IMR-90 (cell line): ENCODE measurements at regions not wholly inside any gene's neighbourhood (a gene's known extent, or its start where the extent isn't known, plus 50 kb on each side); places are given as distances from the start of the nearest gene placed in this dataset.

ENCODE experiments used
- ATAC-seq: fragments of 200-7000 bp; cut with Tn5 transposase; 2 replicates; pipeline ENCODE4 v1.9.1; 2020; ENCODE audit warnings: low read depth, mild to moderate bottlenecking, moderate library complexity
- BruUV-seq: library from RNA; stranded (reverse); fragments of 400-500 nt; replicated peaks from 2 replicates; lab custom pipeline; 2021; lab: Mats Ljungman, UMichigan
- CTCF ChIA-PET: fragments of 300-600 bp; formaldehyde crosslinking; extraction: SDS; loops from one replicate; lab custom pipeline; 2021; ENCODE audit warnings: antibody characterized with exemption; lab: Yijun Ruan, JAX
- POLR2A ChIA-PET: fragments of 300-600 bp; sonication (Branson Sonifier 250); formaldehyde crosslinking; loops from one replicate; lab custom pipeline; 2022; ENCODE audit warnings: antibody characterized with exemption; ENCODE audit not compliant: unreplicated experiment; lab: Charles Lee
- DNase-seq: peaks from one replicate; pipeline ENCODE4 v3.0.0; 2013
- H2AFZ ChIP-seq: replicated peaks from 2 replicates; pipeline ENCODE3; 2013; ENCODE audit warnings: low read length, mild to moderate bottlenecking; ENCODE audit not compliant: poor library complexity
- H2AK5ac ChIP-seq: 2 replicates; pipeline ENCODE4 v1.6.1; 2013; ENCODE audit warnings: low read depth, low read length, inconsistent platforms
- H2AK9ac ChIP-seq: replicated peaks from 2 replicates; pipeline ENCODE3; 2013; ENCODE audit warnings: mild to moderate bottlenecking, low read depth, low read length, moderate library complexity; ENCODE audit not compliant: poor library complexity
- H2BK120ac ChIP-seq: 2 replicates; pipeline ENCODE4 v1.6.1; 2013; ENCODE audit warnings: low read depth, low read length, inconsistent platforms
- H2BK15ac ChIP-seq: 3 replicates; pipeline ENCODE4 v1.6.1; 2013; ENCODE audit warnings: low read depth, low read length, inconsistent platforms
- H2BK20ac ChIP-seq: 2 replicates; pipeline ENCODE4 v1.6.1; 2013; ENCODE audit warnings: low read depth, mild to moderate bottlenecking, inconsistent platforms, low read length, moderate library complexity
- H2BK5ac ChIP-seq: 2 replicates; pipeline ENCODE4 v1.6.1; 2013; ENCODE audit warnings: mild to moderate bottlenecking, low read depth, low read length, inconsistent platforms; ENCODE audit not compliant: poor library complexity, severe bottlenecking
- H3K14ac ChIP-seq: replicated peaks from 2 replicates; pipeline ENCODE4 v1.6.1; 2013; ENCODE audit warnings: low read depth, low read length, inconsistent platforms
- H3K18ac ChIP-seq: 2 replicates; pipeline ENCODE4 v1.6.1; 2013; ENCODE audit warnings: low read depth, low read length, control low read depth
- H3K23ac ChIP-seq: 2 replicates; pipeline ENCODE4 v1.6.1; 2013; ENCODE audit warnings: low read depth, low read length, inconsistent platforms
- H3K27ac ChIP-seq: 2 replicates; pipeline ENCODE4 v1.5.1; 2013; ENCODE audit warnings: mild to moderate bottlenecking, control low read depth, low read length; ENCODE audit not compliant: insufficient read depth
- H3K27me3 ChIP-seq: 2 replicates; pipeline ENCODE4 v1.6.1; 2013; ENCODE audit warnings: low read length; ENCODE audit not compliant: control insufficient read depth, insufficient read depth
- H3K36me3 ChIP-seq: 2 replicates; pipeline ENCODE4 v1.6.1; 2013; ENCODE audit warnings: low read length, mixed read lengths; ENCODE audit not compliant: control insufficient read depth, insufficient read depth
- H3K4ac ChIP-seq: 2 replicates; pipeline ENCODE4 v1.6.1; 2013; ENCODE audit warnings: low read depth, low read length, inconsistent platforms
- H3K4me1 ChIP-seq: 2 replicates; pipeline ENCODE4 v1.6.1; 2013; ENCODE audit warnings: low read length, mixed read lengths; ENCODE audit not compliant: control insufficient read depth, insufficient read depth
- H3K4me2 ChIP-seq: 2 replicates; pipeline ENCODE4 v1.6.1; 2013; ENCODE audit warnings: low read depth, mild to moderate bottlenecking, control low read depth, low read length, moderate library complexity
- H3K4me3 ChIP-seq: 2 replicates; pipeline ENCODE4 v1.5.1; 2013; ENCODE audit warnings: low read depth, mild to moderate bottlenecking, control low read depth, low read length, moderate library complexity; ENCODE audit not compliant: insufficient read depth
- H3K56ac ChIP-seq: 2 replicates; pipeline ENCODE4 v1.6.1; 2013; ENCODE audit warnings: low read length, inconsistent platforms; ENCODE audit not compliant: insufficient read depth; ENCODE audit errors: extremely low read depth
- H3K79me1 ChIP-seq, 2 experiments: 2 replicates each; pipeline ENCODE4 v1.6.1; 2013; ENCODE audit warnings: low read length in 2 of 2, inconsistent platforms in 1 of 2, low read depth in 1 of 2
- H3K9ac ChIP-seq: 2 replicates; pipeline ENCODE4 v1.6.1; 2013; ENCODE audit warnings: low read depth, low read length, control low read depth
- H3K9me1 ChIP-seq: 2 replicates; pipeline ENCODE4 v1.6.1; 2013; ENCODE audit warnings: low read length, inconsistent platforms; ENCODE audit not compliant: insufficient read depth
- H3K9me3 ChIP-seq: 2 replicates; pipeline ENCODE4 v1.6.1; 2013; ENCODE audit warnings: low read length; ENCODE audit not compliant: control insufficient read depth, insufficient read depth
- H4K20me1 ChIP-seq: 2 replicates; pipeline ENCODE4 v1.6.1; 2013; ENCODE audit warnings: low read length, inconsistent platforms; ENCODE audit not compliant: insufficient read depth
- H4K5ac ChIP-seq: 2 replicates; pipeline ENCODE4 v1.6.1; 2013; ENCODE audit warnings: mild to moderate bottlenecking, low read depth, low read length, control low read depth
- H4K8ac ChIP-seq, 2 experiments: 2 replicates each; pipeline ENCODE4 v1.6.1; 2013; ENCODE audit warnings: low read depth in 2 of 2, low read length in 2 of 2, control low read depth in 1 of 2, inconsistent platforms in 1 of 2
- H4K91ac ChIP-seq: 2 replicates; pipeline ENCODE4 v1.6.1; 2013; ENCODE audit warnings: low read depth, low read length, inconsistent platforms; ENCODE audit not compliant: insufficient read depth
- BHLHE40 ChIP-seq: fragments of 150-350 bp; IDR thresholded peaks from 2 replicates; pipeline ENCODE4 v1.6.1; 2016; ENCODE audit warnings: mild to moderate bottlenecking, low read depth, low read length
- CEBPB ChIP-seq: IDR thresholded peaks from 2 replicates; pipeline ENCODE4 v1.6.1; 2012; ENCODE audit warnings: low read depth, low read length, improper control_type of control experiment
- CHD1 ChIP-seq: IDR thresholded peaks from 2 replicates; pipeline ENCODE4 v1.6.1; 2012; ENCODE audit warnings: low read depth, low read length, improper control_type of control experiment
- CTCF ChIP-seq: conservative IDR thresholded peaks from 2 replicates; pipeline ENCODE4 v1.5.1; 2012; ENCODE audit warnings: mild to moderate bottlenecking, low read depth, low read length, improper control_type of control experiment
- ELK1 ChIP-seq: fragments of 150-350 bp; IDR thresholded peaks from 2 replicates; pipeline ENCODE4 v1.6.1; 2016; ENCODE audit warnings: low read depth, mild to moderate bottlenecking, low read length, moderate library complexity, borderline replicate concordance
- FOS ChIP-seq: fragments of 150-350 bp; IDR thresholded peaks from 2 replicates; pipeline ENCODE4 v1.6.1; 2016; ENCODE audit warnings: low read depth, low read length
- MAFK ChIP-seq: IDR thresholded peaks from 2 replicates; pipeline ENCODE4 v1.6.1; 2012; ENCODE audit warnings: low read depth, low read length, improper control_type of control experiment
- MAZ ChIP-seq: IDR thresholded peaks from 2 replicates; pipeline ENCODE4 v1.6.1; 2012; ENCODE audit warnings: low read depth, mild to moderate bottlenecking, low read length, improper control_type of control experiment, moderate library complexity, borderline replicate concordance
- MXI1 ChIP-seq: IDR thresholded peaks from 2 replicates; pipeline ENCODE4 v1.6.1; 2012; ENCODE audit warnings: low read depth, mild to moderate bottlenecking, low read length, moderate library complexity, borderline replicate concordance
- NFE2L2 ChIP-seq: fragments of 150-350 bp; IDR thresholded peaks from 2 replicates; pipeline ENCODE4 v1.6.1; 2016; ENCODE audit warnings: low read depth, mild to moderate bottlenecking, low read length
- POLR2A ChIP-seq: IDR thresholded peaks from 2 replicates; pipeline ENCODE4 v1.6.1; 2012; ENCODE audit warnings: mild to moderate bottlenecking, low read depth, low read length
- RAD21 ChIP-seq: IDR thresholded peaks from 2 replicates; pipeline ENCODE4 v1.6.1; 2012; ENCODE audit warnings: low read length, improper control_type of control experiment
- RCOR1 ChIP-seq: IDR thresholded peaks from 2 replicates; pipeline ENCODE4 v1.6.1; 2012; ENCODE audit warnings: mild to moderate bottlenecking, low read length, improper control_type of control experiment; ENCODE audit not compliant: insufficient replicate concordance
- RFX5 ChIP-seq: IDR thresholded peaks from 2 replicates; pipeline ENCODE4 v1.8.0; 2012; ENCODE audit warnings: low read depth, mild to moderate bottlenecking, low read length, moderate library complexity
- SMC3 ChIP-seq: fragments of 150-350 bp; IDR thresholded peaks from 2 replicates; pipeline ENCODE4 v1.6.1; 2016; ENCODE audit warnings: low read depth, mild to moderate bottlenecking, antibody characterized with exemption, low read length, moderate library complexity
- USF2 ChIP-seq: fragments of 150-350 bp; IDR thresholded peaks from 2 replicates; pipeline ENCODE4 v1.6.1; 2017; ENCODE audit warnings: mild to moderate bottlenecking, antibody characterized with exemption, low read length, low read depth
- WGBS, 2 experiments: methylation state at CpG; one replicate each; pipeline versions ENCODE4 v1.1.5 to v1.1.7; 2013; ENCODE audit warnings: missing lambda C conversion rate in 2 of 2; ENCODE audit not compliant: insufficient read length in 1 of 2; ENCODE audit errors: extremely low coverage in 2 of 2; 5-methylcytosine and 5-hydroxymethylcytosine counted together
- dilution Hi-C: fragments of 300-500 bp; cut with HindIII; formaldehyde crosslinking; loops from one replicate; pipeline ENCODE4 v1.14.3; 2018; ENCODE audit warnings: low sequenced_read_pairs; ENCODE audit not compliant: unreplicated experiment
- in situ Hi-C: fragments of 300-500 bp; cut with MboI; formaldehyde crosslinking; loops from 3 replicates; pipeline ENCODE4 v1.14.3; 2019; ENCODE audit warnings: low sequenced_read_pairs, inconsistent platforms, mixed read lengths
- intact Hi-C: fragments of 100-400 bp; cut with micrococcal nuclease; formaldehyde crosslinking; loops from 2 replicates; pipeline ENCODE4 v1.10.0; 2022

- H2AK5ac ChIP-seq: no peak overlapping the region
- no peaks in the 10 kb centered on the region for H3K4me1 ChIP-seq
- H3K4me3 ChIP-seq: no peak overlapping the region
- intact Hi-C loops (no loop called here), in situ Hi-C loops (no loop called here), dilution Hi-C loops (no loop called here)
- no peak overlapping the region for H3K56ac ChIP-seq
- H2AK9ac ChIP-seq: no peak overlapping the region
- H2BK15ac ChIP-seq: no peak overlapping the region
- H2AFZ ChIP-seq: no peak overlapping the region
- H3K36me3 ChIP-seq: no peaks in the 10 kb centered on the region
- H4K5ac ChIP-seq: no peak overlapping the region
- H3K9ac ChIP-seq: no peak overlapping the region
- H4K91ac ChIP-seq: no peak overlapping the region
- ATAC-seq: no peak
- ChIA-PET POLR2A (interaction anchor here (0.6 kb wide), 1 partner anchor 172 kb away, joined by 6 read pairs; no protein-coding TSS in a partner anchor), CTCF (interaction anchor here (0.6 kb wide), 1 partner anchor 610 kb away, joined by 3 read pairs; no protein-coding TSS in a partner anchor)
- BruUV-seq: no TSS peak
- H3K79me1 ChIP-seq: no peaks in the 10 kb centered on the region
- no peak overlapping the region for H2BK120ac ChIP-seq
- H3K23ac ChIP-seq: no peak overlapping the region
- H3K14ac ChIP-seq: no peak overlapping the region
- H4K8ac ChIP-seq: no peak overlapping the region
- no peak for TF ChIP-seq MXI1
- TF ChIP-seq MAFK: no peak
- TF ChIP-seq NFE2L2: no peak
- TF ChIP-seq FOS: no peak
- TF ChIP-seq RAD21: no peak
- TF ChIP-seq CEBPB: no peak
- no peak for TF ChIP-seq CHD1
- no peak for TF ChIP-seq ELK1
- no peak for TF ChIP-seq POLR2A
- TF ChIP-seq RFX5: no peak
- no peak for TF ChIP-seq BHLHE40
- TF ChIP-seq SMC3: no peak
- TF ChIP-seq MAZ: no peak
- TF ChIP-seq CTCF: no peak
- TF ChIP-seq USF2: no peak
- no peak for TF ChIP-seq RCOR1
- 0 out of 2 replicates have a peak, but pooled peaks cover 7% of the 10 kb centered on the region for H3K9me3 ChIP-seq
- no peak overlapping the region for H2BK5ac ChIP-seq
- H3K4ac ChIP-seq: no peak overlapping the region
- no CpG with 5 or more reads among the region's 4 CpGs for WGBS, 2 experiments
- no peaks in the 10 kb centered on the region for H3K27me3 ChIP-seq
- no peak overlapping the region for H2BK20ac ChIP-seq
- H3K9me1 ChIP-seq: no peaks in the 10 kb centered on the region
- H3K4me2 ChIP-seq: no peak overlapping the region
- DNase-seq: no peak
- H3K18ac ChIP-seq: no peak overlapping the region
- H4K20me1 ChIP-seq: no peaks in the 10 kb centered on the region
- H3K27ac ChIP-seq: no peak overlapping the region
Measured at GRCh38 chr6:159360306-159360705, 191.1 kb downstream of the FNDC1 start.
